OCI-LY7 (cell line): ENCODE measurements at regions not wholly inside any gene's neighbourhood (a gene's known extent, or its start where the extent isn't known, plus 50 kb on each side); places are given as distances from the start of the nearest gene placed in this dataset.

ENCODE experiments used
- EZH2phosphoT487 ChIP-seq: fragments of 200-600 bp; sonication (generic); IDR thresholded peaks from 2 replicates; pipeline ENCODE4 v1.6.1; 2018; ENCODE audit warnings: low read depth, borderline replicate concordance, mild to moderate bottlenecking, mixed run types, antibody characterized with exemption, low read length, moderate library complexity, mixed read lengths
- TF ChIP-seq, protein P1 (sequence below): fragments of 200-600 bp; sonication (generic); conservative IDR thresholded peaks from 2 replicates; pipeline ENCODE4 v1.5.1; 2014; ENCODE audit warnings: mild to moderate bottlenecking, antibody characterized with exemption, low read length, moderate library complexity, mixed read lengths

GRCh38 chr20:62575976-62576722 is 66.2 kb upstream of the SLCO4A1 start:
- TF ChIP-seq, protein P1, sequence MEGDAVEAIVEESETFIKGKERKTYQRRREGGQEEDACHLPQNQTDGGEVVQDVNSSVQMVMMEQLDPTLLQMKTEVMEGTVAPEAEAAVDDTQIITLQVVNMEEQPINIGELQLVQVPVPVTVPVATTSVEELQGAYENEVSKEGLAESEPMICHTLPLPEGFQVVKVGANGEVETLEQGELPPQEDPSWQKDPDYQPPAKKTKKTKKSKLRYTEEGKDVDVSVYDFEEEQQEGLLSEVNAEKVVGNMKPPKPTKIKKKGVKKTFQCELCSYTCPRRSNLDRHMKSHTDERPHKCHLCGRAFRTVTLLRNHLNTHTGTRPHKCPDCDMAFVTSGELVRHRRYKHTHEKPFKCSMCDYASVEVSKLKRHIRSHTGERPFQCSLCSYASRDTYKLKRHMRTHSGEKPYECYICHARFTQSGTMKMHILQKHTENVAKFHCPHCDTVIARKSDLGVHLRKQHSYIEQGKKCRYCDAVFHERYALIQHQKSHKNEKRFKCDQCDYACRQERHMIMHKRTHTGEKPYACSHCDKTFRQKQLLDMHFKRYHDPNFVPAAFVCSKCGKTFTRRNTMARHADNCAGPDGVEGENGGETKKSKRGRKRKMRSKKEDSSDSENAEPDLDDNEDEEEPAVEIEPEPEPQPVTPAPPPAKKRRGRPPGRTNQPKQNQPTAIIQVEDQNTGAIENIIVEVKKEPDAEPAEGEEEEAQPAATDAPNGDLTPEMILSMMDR, result no peak
- TF ChIP-seq EZH2phosphoT487, result no peak
